Endothelial cell of umbilical vein (primary cell): ENCODE measurements at regions not wholly inside any gene's neighbourhood (a gene's known extent, or its start where the extent isn't known, plus 50 kb on each side); places are given as distances from the start of the nearest gene placed in this dataset.

Source experiments
- BruUV-seq: library from RNA; stranded (reverse); fragments of 400-500 nt; replicated peaks from 2 replicates; lab custom pipeline; 2021; lab: Mats Ljungman, UMichigan
- CTCF ChIA-PET: fragments of 300-600, 350-600 bp; sonication (Branson Sonifier 250); formaldehyde crosslinking; loops from one replicate; lab custom pipeline; 2021; ENCODE audit warnings: antibody characterized with exemption, inconsistent platforms; lab: Charles Lee
- POLR2A ChIA-PET: fragments of 300-600, 350-600 bp; sonication (Branson Sonifier 250); formaldehyde crosslinking; loops from one replicate; lab custom pipeline; 2021; ENCODE audit warnings: antibody characterized with exemption, inconsistent platforms; lab: Charles Lee
- DNase-seq: peaks from one replicate; pipeline ENCODE4 v3.0.0-alpha.2; 2011; ENCODE audit warnings: low read depth, low spot score
- FAIRE-seq: peaks from 2 replicates; lab custom pipeline; 2011; peaks lifted over from hg19 to GRCh38; lab: Jason Lieb, UNC
- H2AFZ ChIP-seq: 2 replicates; pipeline ENCODE4 v1.6.0; 2012; ENCODE audit warnings: low read depth, low read length, control low read depth, inconsistent platforms
- H3K27ac ChIP-seq: 2 replicates; pipeline ENCODE4 v1.5.1; 2011; ENCODE audit warnings: low read depth, mild to moderate bottlenecking, control low read depth, low read length, moderate library complexity; ENCODE audit not compliant: insufficient read depth
- H3K27me3 ChIP-seq, 2 experiments: 2 replicates each; pipeline versions ENCODE4 v1.6.0 to v1.6.1; 2011; ENCODE audit warnings: low read length in 2 of 2, mixed read lengths in 1 of 2; ENCODE audit not compliant: control insufficient read depth in 2 of 2, insufficient read depth in 2 of 2
- H3K36me3 ChIP-seq, 2 experiments: 2 replicates in 1 of 2; 3 replicates in 1 of 2; pipeline ENCODE4 v1.5.1; 2011; ENCODE audit warnings: low read length in 2 of 2, mild to moderate bottlenecking in 1 of 2, moderate library complexity in 1 of 2; ENCODE audit not compliant: control insufficient read depth in 2 of 2, insufficient read depth in 2 of 2; ENCODE audit errors: extremely low read depth in 1 of 2
- H3K4me1 ChIP-seq: 3 replicates; pipeline ENCODE4 v1.5.1; 2011; ENCODE audit warnings: mild to moderate bottlenecking, low read length; ENCODE audit not compliant: control insufficient read depth, insufficient read depth; ENCODE audit errors: extremely low read depth
- H3K4me2 ChIP-seq: 2 replicates; pipeline ENCODE4 v1.6.1; 2011; ENCODE audit warnings: low read length, control low read depth, mixed read lengths; ENCODE audit not compliant: insufficient read depth
- H3K4me3 ChIP-seq, 3 experiments: fragments of 200-600 bp in 1 of 3; sonication (generic), shearing (Covaris generic) in 1 of 3; replicated peaks in 1 of 3; 2 replicates each; pipeline ENCODE4 v1.5.1; 2011 to 2016; ENCODE audit warnings: control low read depth in 3 of 3, low read length in 3 of 3, mild to moderate bottlenecking in 2 of 3, inconsistent platforms in 1 of 3, low read depth in 1 of 3, moderate library complexity in 1 of 3; ENCODE audit not compliant: insufficient read depth in 1 of 3
- H3K79me2 ChIP-seq: 2 replicates; pipeline ENCODE4 v1.6.0; 2012; ENCODE audit warnings: low read length, inconsistent platforms; ENCODE audit not compliant: control insufficient read depth, insufficient read depth
- H3K9ac ChIP-seq: replicated peaks from 2 replicates; pipeline ENCODE3; 2011; ENCODE audit warnings: low read length, control low read depth; ENCODE audit not compliant: insufficient read depth; ENCODE audit errors: extremely low read depth
- H3K9me1 ChIP-seq: replicated peaks from 3 replicates; pipeline ENCODE4 v1.6.0; 2011; ENCODE audit warnings: mild to moderate bottlenecking, low read length; ENCODE audit not compliant: control insufficient read depth, insufficient read depth; ENCODE audit errors: extremely low read depth
- H3K9me3 ChIP-seq: replicated peaks from 2 replicates; pipeline ENCODE4 v1.5.1; 2012; ENCODE audit warnings: low read length, inconsistent platforms; ENCODE audit not compliant: control insufficient read depth, insufficient read depth
- H4K20me1 ChIP-seq: replicated peaks from 2 replicates; pipeline ENCODE3; 2011; ENCODE audit warnings: mild to moderate bottlenecking, low read length; ENCODE audit not compliant: control insufficient read depth, insufficient read depth; ENCODE audit errors: extremely low read depth
- FOS ChIP-seq: IDR thresholded peaks from 2 replicates; pipeline ENCODE4 v1.6.1; 2011; ENCODE audit warnings: mild to moderate bottlenecking, low read length, moderate library complexity, borderline replicate concordance; ENCODE audit not compliant: insufficient read depth
- GATA2 ChIP-seq: IDR thresholded peaks from 2 replicates; pipeline ENCODE4 v1.7.0; 2011; ENCODE audit warnings: low read depth, mild to moderate bottlenecking, moderate library complexity, mixed read lengths, low read length; ENCODE audit not compliant: insufficient read length, insufficient read depth
- MYC ChIP-seq: IDR thresholded peaks from one replicate; pipeline ENCODE4 v1.6.1; 2011; ENCODE audit warnings: mild to moderate bottlenecking, low read depth, low read length
- POLR2AphosphoS5 ChIP-seq: IDR thresholded peaks from 2 replicates; pipeline ENCODE4 v1.6.1; 2012; ENCODE audit warnings: low read depth, mild to moderate bottlenecking, control low read depth, low read length, moderate library complexity; ENCODE audit not compliant: insufficient read depth
- dilution Hi-C: fragments of 300-500 bp; cut with MboI; formaldehyde crosslinking; loops from one replicate; pipeline ENCODE4 v1.15.0; 2019; ENCODE audit warnings: low sequenced_read_pairs; ENCODE audit not compliant: extremely low pct_ligation_motif_present
- intact Hi-C: fragments of 100-400 bp; cut with micrococcal nuclease; formaldehyde crosslinking; loops from one replicate; pipeline ENCODE4 v1.10.0; 2022
- TF ChIP-seq, protein P1 (sequence below), 2 donors: IDR thresholded peaks; 1 replicate in 1 of 2; 2 replicates in 1 of 2; pipeline ENCODE4 v1.5.1; 2011; ENCODE audit warnings: low read length in 2 of 2, mild to moderate bottlenecking in 2 of 2, moderate library complexity in 2 of 2, control low read depth in 1 of 2, inconsistent platforms in 1 of 2, low read depth in 1 of 2; ENCODE audit not compliant: insufficient read depth in 1 of 2; ENCODE audit errors: extremely low read depth in 1 of 2
- TF ChIP-seq, protein P2 (sequence below): IDR thresholded peaks from 2 replicates; pipeline ENCODE4 v1.6.1; 2011; ENCODE audit not compliant: insufficient read depth, insufficient read length

DNA sequence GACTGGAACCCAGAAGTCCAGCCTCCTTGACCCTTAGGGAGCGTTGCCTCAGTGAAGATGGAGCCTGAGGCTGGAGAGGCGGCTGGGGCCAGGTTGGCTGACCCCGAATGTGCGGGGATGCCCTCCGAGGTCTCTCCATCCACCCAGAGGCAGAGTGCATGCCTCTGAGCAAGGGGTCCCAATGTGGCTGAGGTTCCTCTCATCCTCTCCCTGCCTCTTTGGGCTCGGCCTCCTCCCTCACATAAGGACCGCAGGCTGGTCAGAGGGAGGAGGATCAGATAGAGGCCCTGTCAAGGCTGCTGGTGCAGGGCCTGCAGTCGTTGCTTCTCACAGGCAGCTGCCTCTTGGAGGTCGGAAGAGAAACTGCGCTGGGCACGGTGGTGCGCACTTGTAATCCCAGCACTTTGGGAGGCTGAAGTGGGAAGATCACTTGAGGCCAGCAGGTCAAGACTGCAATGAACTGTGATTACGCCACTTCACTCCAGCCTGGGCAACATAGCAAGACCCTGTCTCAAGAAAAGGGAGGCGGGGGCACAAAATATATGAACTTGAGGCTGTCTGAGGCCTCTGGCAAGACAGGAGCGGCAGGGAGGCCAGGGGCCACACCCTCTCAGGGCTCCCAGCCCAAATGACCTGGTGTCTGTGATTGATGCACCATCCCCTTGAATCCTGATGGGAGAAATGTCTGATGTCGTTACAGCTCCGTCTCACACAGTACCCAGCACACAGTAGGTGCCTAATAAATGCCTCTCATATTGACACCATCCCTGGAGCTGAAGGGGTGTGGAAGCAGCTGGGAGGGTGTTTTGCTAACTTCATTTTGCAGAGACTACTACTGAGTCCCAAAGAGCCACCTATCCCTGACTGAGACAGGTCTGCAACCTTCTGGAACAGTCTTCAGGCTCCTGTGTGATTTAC, 220.1 kb upstream of the GSE1 start:
- BruUV-seq: no TSS peak
- intact Hi-C loops: loop anchor here (1.0 kb wide), 1 partner anchor 217 kb away; no protein-coding TSS in a partner anchor

More for the DNA sequence above, 220.1 kb upstream of the GSE1 start:
- no peak overlapping the region for H3K4me3 ChIP-seq
- H3K27me3 ChIP-seq: no peaks in the 10 kb centered on the region
- no peaks in the 10 kb centered on the region for H3K36me3 ChIP-seq
- ChIA-PET CTCF (interaction anchor here (1.0 to 4.6 kb wide), 12 partner anchors 9 to 278 kb away, joined by 3 to 35 read pairs (median 4); no protein-coding TSS in a partner anchor), POLR2A (no interaction called here)
- no peaks in the 10 kb centered on the region for H3K9me1 ChIP-seq
- no peak overlapping the region for H3K4me2 ChIP-seq
- FAIRE-seq: no peak
- H4K20me1 ChIP-seq: no peaks in the 10 kb centered on the region
- no peak overlapping the region for H3K27ac ChIP-seq
- no peak for DNase-seq
- dilution Hi-C loops: no loop called here
- H3K79me2 ChIP-seq: no peaks in the 10 kb centered on the region
- H3K9me3 ChIP-seq: no peaks in the 10 kb centered on the region
- no peak overlapping the region for H2AFZ ChIP-seq
- TF ChIP-seq FOS: no peak
- TF ChIP-seq, protein P1, sequence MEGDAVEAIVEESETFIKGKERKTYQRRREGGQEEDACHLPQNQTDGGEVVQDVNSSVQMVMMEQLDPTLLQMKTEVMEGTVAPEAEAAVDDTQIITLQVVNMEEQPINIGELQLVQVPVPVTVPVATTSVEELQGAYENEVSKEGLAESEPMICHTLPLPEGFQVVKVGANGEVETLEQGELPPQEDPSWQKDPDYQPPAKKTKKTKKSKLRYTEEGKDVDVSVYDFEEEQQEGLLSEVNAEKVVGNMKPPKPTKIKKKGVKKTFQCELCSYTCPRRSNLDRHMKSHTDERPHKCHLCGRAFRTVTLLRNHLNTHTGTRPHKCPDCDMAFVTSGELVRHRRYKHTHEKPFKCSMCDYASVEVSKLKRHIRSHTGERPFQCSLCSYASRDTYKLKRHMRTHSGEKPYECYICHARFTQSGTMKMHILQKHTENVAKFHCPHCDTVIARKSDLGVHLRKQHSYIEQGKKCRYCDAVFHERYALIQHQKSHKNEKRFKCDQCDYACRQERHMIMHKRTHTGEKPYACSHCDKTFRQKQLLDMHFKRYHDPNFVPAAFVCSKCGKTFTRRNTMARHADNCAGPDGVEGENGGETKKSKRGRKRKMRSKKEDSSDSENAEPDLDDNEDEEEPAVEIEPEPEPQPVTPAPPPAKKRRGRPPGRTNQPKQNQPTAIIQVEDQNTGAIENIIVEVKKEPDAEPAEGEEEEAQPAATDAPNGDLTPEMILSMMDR (IDR thresholded peaks at IDR 0.05; ENCODE audit: extremely low read depth in 1 of 2, insufficient read depth in 1 of 2, low read depth in 1 of 2, low read length in 2 of 2): no peak
- no peak for TF ChIP-seq MYC
- TF ChIP-seq, protein P2, sequence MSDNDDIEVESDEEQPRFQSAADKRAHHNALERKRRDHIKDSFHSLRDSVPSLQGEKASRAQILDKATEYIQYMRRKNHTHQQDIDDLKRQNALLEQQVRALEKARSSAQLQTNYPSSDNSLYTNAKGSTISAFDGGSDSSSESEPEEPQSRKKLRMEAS: no peak
- TF ChIP-seq POLR2AphosphoS5: no peak
- TF ChIP-seq GATA2: no peak
- peaks cover 12% of the 10 kb centered on the region for H3K4me1 ChIP-seq
- H3K9ac ChIP-seq: no peak overlapping the region
